GM21529 (cell line): ENCODE measurements at regions not wholly inside any gene's neighbourhood (a gene's known extent, or its start where the extent isn't known, plus 50 kb on each side); places are given as distances from the start of the nearest gene placed in this dataset.

Source experiments
- ATAC-seq: cut with Tn5 transposase; IDR thresholded peaks from one replicate; pipeline ENCODE4 v1.9.1; 2021; ENCODE audit not compliant: unreplicated experiment

- ATAC-seq: no peak
Measured at GRCh38 chr2:60296219-60296955, 257.1 kb downstream of the BCL11A start.

DNA sequence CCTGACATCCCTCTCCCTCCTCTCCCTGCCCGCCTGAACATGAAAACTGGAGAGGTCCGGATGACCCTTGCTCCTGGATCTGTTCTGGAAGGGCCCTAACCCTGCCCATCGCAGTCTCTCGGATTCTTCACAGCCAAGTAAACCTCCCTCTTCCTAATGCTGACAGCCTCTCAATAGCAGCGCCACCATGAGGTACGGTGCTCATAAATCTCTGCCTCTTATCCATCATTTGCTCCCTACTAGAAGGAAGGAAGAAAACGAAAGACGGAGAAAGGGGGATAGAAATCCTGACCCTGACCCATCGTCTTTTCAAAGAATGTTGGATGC lies 257.9 kb downstream of the BCL11A start:
- ATAC-seq: no peak

- no peak for ATAC-seq
Measured at GRCh38 chr2:60294901-60295635, 258.4 kb downstream of the BCL11A start.

DNA sequence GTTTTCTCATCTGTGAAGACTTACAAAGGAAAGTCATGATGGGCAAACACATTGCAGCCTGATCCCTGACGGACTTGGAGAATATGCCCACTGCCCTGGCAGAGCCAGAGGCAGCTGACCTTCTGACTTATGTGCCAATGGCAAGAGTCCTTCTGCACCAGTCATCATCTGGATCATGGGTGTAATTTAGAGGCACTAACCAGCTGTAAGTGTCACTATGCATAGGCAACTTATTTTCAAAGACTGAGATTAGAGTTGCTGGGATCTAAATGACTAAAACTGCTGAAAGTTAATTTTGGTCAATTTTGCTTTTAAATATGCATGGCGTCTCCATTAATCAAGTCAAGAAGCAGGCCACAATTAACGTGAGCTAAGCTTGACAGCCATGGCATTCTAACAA lies 261.2 kb downstream of the BCL11A start:
- ATAC-seq: no peak

DNA sequence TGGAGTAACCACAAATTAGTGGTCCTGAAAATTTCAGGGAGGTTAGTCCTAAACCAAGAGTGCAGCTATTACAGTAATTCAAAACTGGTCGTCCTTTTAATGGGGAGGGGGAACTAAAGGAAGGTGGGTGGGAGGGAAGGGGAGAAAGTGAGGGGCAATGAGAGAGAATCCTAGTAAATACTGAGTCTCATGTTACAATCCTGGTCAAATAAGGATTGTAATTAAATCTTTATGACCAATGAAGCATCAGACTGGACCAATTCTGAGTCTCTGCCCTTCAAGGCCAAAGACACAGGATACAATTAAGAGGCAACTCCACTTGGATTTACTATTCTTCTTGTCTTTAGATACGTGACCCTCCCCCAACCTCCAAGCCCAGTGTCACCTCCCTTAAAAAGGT lies 262.9 kb downstream of the BCL11A start:
- no peak for ATAC-seq

DNA sequence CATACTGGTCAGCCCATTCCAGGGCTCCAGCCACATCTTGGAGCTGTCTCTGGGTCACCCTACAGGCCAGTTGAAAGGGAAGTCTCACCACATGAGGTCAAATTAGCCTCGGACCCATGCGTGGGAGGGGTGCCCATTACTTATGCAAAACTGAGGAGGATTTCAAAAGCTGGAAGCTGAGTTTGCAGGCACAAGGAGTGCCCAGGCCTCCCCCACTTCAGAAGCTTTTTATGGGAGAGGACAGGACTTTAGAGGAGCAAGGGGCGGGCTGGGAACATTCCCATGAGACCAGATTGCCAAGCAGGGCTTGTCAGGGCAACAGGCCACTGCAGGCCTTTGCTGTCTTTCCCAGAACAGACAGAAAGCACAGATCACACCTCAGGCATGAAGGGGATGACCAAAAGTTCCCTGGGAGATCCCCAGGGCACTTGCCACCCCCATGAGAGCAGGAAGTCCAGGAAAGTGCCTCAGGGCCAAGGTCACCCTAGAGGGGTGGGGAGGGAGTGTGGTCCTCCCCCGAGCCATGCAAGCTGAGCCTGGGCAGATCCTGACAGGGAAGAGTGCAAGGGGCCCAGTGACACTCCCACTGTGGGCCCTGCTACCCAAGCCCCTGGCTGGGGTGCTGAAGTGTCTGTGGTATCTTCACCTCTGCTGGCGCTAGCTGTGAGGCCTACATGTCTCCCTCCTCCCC lies 267.7 kb downstream of the BCL11A start:
- ATAC-seq: no peak

- no peak for ATAC-seq
Measured at GRCh38 chr2:60283626-60284025, 269.8 kb downstream of the BCL11A start.

DNA sequence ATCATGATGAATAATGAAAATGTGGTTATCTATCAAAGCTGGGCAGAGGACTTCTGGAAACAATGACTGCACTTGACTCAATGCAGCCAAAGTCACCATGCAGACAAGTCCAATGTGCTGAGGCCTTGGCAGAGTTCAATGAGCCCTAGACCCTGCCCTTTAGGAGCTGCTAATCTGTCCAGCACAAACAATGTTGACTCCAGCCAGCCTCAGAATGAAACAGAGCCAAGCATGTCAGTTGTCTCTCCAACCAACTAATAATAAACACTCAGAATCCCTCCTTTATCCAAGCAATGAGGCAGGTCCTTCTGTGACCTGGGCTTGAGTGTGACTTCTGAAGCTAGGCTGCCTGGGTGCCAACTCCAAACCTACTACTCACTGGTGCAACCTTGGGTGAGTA lies 270.6 kb downstream of the BCL11A start:
- ATAC-seq: no peak

DNA sequence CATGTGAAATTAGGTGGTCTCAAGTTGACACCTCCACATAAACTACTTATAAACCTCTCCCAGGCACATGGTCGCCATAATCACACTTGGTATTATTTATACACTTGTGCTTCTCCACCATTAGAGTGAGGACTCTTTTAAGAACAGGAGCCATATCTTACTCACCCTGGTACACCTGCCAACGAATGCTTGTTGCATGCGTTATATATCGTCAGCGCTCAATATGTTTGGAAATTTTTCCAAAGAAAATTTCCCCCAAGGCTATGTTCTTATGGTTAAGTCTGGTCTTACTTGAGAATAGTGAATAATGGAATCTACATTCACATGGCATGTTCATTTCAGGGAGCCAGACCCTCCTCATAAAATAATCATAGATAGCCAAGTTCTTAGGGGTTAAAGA lies 271.7 kb downstream of the BCL11A start:
- no peak for ATAC-seq

GRCh38 chr2:60280238-60280637 lies 273.2 kb downstream of the BCL11A start:
- no peak for ATAC-seq

DNA sequence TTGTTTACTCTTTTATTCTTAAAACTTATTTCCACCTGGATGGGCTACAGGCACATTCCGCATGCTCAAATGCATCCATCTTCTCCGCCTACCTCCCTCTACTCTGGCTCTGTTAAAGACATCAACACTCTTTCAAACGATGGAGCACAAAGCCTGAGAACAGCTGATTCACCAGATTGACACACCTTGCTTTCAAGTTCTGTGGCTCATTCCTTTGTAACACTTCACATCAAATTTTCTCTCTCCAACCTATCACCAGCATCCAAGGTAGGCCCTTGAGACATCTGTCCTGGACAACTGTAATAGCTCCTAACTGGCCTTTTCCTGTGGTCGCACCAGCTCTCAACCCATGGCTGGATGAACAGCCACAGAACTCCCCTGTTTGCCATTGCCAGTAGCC lies 274.5 kb downstream of the BCL11A start:
- no peak for ATAC-seq

DNA sequence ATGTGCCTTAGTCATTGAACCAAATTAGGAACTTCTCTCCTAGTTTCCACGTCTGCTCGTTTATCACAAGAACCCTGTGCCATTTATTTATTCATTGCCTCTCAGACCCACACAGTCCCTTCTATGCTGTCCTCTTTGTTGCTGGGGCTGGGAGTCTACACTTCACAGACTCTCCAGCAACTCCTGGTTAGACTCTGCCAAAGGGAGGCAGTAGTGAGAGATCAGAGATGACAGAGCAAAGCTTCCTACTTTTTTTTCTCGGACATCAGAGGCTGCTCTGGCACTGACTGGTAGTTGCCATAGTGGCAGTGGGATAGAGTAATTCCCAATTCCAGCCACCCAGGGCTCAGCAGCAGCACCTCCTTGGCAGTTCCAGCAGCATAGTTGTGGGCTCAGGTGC lies 277.5 kb downstream of the BCL11A start:
- no peak for ATAC-seq

DNA sequence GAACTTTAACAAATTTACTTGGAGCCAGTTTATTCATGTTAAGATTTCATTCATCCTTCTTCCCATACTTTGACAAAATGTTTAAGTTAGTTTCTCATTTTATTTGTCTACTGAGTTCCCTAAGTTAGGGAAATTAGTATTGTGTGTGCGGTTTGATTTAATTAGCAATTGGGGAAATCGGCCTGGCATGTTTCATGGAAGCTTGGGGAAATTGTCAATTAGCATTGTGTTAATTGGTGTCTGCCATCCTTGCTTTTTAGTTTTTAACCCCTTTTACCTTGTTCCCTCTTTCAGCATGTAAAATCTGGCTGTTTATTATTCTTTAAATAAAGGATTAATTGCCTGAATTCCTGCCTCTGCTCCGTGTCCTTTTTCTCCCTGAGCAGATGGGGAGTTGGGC lies 279.6 kb downstream of the BCL11A start:
- no peak for ATAC-seq

GRCh38 chr2:60271713-60272112 lies 281.7 kb downstream of the BCL11A start:
- ATAC-seq: no peak

GRCh38 chr2:60271131-60271530 lies 282.3 kb downstream of the BCL11A start:
- no peak for ATAC-seq

DNA sequence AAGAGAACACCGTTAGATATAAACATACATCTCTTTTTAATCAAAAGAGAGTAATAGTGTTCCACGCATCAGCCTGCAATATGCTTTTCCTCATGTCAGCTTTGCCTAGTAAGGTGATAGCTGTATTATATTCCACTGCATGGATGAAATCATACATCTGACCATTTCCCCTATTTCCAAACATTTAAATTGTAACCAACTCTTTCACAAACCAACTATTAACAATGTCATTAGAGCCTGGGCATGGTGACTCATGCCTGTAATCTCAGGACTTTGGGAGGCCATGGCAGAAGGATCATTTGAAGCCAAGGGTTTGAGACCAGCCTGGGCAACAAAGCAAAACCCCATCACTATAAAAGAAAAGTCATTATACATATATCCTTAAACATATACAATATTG lies 284.8 kb downstream of the BCL11A start:
- ATAC-seq: no peak

DNA sequence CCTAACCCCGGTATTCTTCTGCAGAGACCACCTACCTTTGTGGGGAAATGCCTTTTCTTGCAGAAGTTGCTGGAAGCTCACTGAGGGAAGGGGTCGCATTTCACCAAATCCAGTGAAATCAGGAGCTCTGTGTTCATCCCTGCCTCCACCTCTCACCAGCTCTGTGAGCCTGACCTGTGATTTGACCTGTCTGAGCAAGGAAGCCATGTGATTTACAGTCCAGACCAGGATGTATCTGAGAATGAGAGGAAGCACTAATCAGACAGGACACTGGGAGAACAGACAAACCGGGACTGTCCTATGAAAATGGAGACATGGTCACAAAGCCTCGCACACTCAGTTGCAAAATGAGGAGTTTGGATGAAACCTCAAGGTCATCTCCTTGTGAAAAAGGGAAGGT lies 285.4 kb downstream of the BCL11A start:
- no peak for ATAC-seq

- no peak for ATAC-seq
Measured at GRCh38 chr2:60267122-60267521, 286.3 kb downstream of the BCL11A start.

DNA sequence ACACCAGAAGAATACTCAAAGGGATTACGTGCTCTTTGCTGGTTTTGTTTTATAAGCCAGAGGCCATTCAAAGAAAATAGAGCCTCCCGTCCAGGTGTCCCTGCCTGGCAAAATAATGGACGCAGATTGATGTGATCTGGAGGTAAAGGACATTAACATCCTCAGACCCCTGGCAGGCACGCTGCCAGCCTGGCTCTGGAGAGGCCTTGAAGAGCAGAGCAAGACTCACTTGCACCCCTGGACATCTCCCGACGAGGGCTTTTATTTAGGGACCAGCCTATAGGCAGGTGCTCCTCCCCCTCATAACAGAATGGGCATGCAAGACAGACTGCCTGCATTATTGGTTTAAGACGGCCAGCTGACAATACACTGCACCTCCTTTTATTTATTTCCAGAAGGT lies 291.3 kb downstream of the BCL11A start:
- no peak for ATAC-seq

DNA sequence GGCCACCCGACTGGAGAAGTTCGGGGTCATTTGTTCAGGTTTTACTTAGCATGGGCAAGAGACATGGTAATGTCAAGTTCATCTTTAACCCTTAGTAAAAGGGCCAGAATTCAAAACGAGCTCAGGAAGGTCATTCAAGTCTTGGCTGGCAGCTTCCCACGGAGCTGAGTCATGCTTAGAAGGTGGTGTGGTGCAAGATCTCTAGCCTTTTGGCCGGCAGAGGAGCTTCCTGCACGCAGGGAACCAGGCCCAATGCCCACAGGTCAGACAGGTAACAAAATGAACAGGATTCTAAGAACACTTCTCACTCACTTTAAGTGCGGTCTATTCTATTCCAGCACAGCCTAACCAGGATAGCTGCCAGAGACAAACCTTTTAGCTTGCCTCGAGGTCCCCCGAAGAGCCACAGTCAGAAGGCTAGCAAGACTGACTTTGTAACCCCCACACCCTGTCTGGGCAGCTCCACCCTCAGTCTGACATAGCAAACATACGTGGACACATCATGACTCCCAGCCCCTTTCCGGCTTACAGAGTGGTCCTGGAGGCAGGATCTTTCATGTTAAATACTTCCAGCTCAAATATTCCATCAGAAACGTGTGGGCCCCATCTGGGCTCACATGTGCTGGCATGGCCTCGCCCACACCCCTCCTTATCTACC lies 292.7 kb downstream of the BCL11A start:
- no peak for ATAC-seq

DNA sequence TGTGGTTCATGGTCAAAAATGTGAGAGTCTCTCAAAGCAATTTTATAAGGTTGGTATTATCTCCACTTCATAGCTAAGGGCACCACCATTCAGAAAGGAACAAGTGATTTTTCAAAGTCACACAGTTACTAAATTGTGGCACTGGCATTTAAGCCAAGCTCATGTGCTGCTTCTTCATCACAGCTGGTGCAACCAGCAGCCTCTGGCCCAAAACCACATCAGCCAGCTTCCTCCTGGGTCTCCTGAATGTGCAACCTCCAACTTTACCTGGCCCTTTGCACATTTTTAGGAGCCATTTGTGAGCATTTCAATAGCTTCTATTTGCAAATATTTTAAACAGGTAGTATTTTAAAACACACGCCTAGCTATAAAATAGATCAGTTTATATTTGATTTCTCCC lies 293.7 kb downstream of the BCL11A start:
- no peak for ATAC-seq
